ENCODE measurements at regions not wholly inside any gene's neighbourhood (a gene's known extent, or its start where the extent isn't known, plus 50 kb on each side); places are given as distances from the start of the nearest gene placed in this dataset.

- DNase-seq: no peak
Observed at GRCh38 chr3:19711160-19711782, 222.7 kb downstream of the EFHB start.

GRCh38 chr3:19702416-19703078, 231.5 kb downstream of the EFHB start:
- no peak for DNase-seq

- DNase-seq: no peak
Observed at GRCh38 chr3:19688767-19689166, 245.2 kb downstream of the EFHB start.

- no peak for DNase-seq
Observed at GRCh38 chr3:19668163-19668562, 265.9 kb downstream of the EFHB start.

- no peak for DNase-seq
Observed at GRCh38 chr3:19662486-19662885, 271.5 kb downstream of the EFHB start.

GRCh38 chr3:19652336-19652735, 281.7 kb downstream of the EFHB start:
- no peak for DNase-seq

GRCh38 chr3:19645093-19645492, 288.9 kb downstream of the EFHB start:
- DNase-seq: no peak

- DNase-seq: no peak
Observed at GRCh38 chr3:19644405-19644804, 289.6 kb downstream of the EFHB start.

GRCh38 chr3:19641408-19641807, 292.6 kb downstream of the EFHB start:
- DNase-seq: no peak

- DNase-seq: no peak
Observed at GRCh38 chr3:19632099-19633074, 301.6 kb downstream of the EFHB start.

GRCh38 chr3:19598870-19599269, 335.1 kb downstream of the EFHB start:
- no peak for DNase-seq

- DNase-seq: no peak
Observed at GRCh38 chr3:19596408-19596807, 337.6 kb downstream of the EFHB start.

- no peak for DNase-seq
Observed at GRCh38 chr3:19595884-19596283, 338.1 kb downstream of the EFHB start.
